Small intestine (tissue), 7 donors: ENCODE measurements at regions not wholly inside any gene's neighbourhood (a gene's known extent, or its start where the extent isn't known, plus 50 kb on each side); places are given as distances from the start of the nearest gene placed in this dataset.
"Not testable (repeated sequence)": the region's sequence is repeated elsewhere in the genome, so short reads cannot be mapped to it uniquely, and the experiment has no call there.

Experiments used
- DNase-seq, 2 donors: peaks; one replicate each; pipeline versions ENCODE4 v3.0.0 to v3.0.0-alpha.2; 2013
- FAIRE-seq: peaks from 2 replicates; lab custom pipeline; 2012; peaks lifted over from hg19 to GRCh38; lab: Jason Lieb, UNC
- H3K27ac ChIP-seq, 3 donors: one replicate each; pipeline ENCODE4 v1.5.1; 2013; ENCODE audit warnings: low read length in 2 of 3, mild to moderate bottlenecking in 2 of 3, control low read depth in 1 of 3, inconsistent platforms in 1 of 3, low read depth in 1 of 3, moderate library complexity in 1 of 3
- H3K27me3 ChIP-seq, 3 donors: one replicate each; pipeline ENCODE4 v1.6.1; 2013; ENCODE audit warnings: low read length in 3 of 3, inconsistent platforms in 1 of 3; ENCODE audit not compliant: control insufficient read depth in 3 of 3, insufficient read depth in 3 of 3
- H3K36me3 ChIP-seq, 3 donors: one replicate each; pipeline ENCODE4 v1.6.1; 2013; ENCODE audit warnings: low read length in 3 of 3, inconsistent platforms in 1 of 3, low read depth in 1 of 3, mild to moderate bottlenecking in 1 of 3, moderate library complexity in 1 of 3; ENCODE audit not compliant: control insufficient read depth in 3 of 3, insufficient read depth in 2 of 3
- H3K4me1 ChIP-seq, 3 donors: one replicate each; pipeline ENCODE4 v1.6.1; 2013; ENCODE audit warnings: low read length in 2 of 3, inconsistent platforms in 1 of 3, low read depth in 1 of 3, mild to moderate bottlenecking in 1 of 3, moderate library complexity in 1 of 3; ENCODE audit not compliant: control insufficient read depth in 3 of 3, insufficient read depth in 2 of 3
- H3K4me3 ChIP-seq, 3 donors: one replicate each; pipeline ENCODE4 v1.5.1; 2013; ENCODE audit warnings: low read length in 3 of 3, control low read depth in 1 of 3, inconsistent platforms in 1 of 3, low read depth in 1 of 3, mild to moderate bottlenecking in 1 of 3, moderate library complexity in 1 of 3
- H3K9me3 ChIP-seq, 2 donors: one replicate each; pipeline ENCODE4 v1.6.1; 2013; ENCODE audit warnings: low read depth in 1 of 2, low read length in 1 of 2; ENCODE audit not compliant: control insufficient read depth in 2 of 2, insufficient read depth in 1 of 2
- WGBS, 3 donors: extraction: QIAGEN DNeasy Blood & Tissue Kit; methylation state at CpG; one replicate each; pipeline ENCODE4 v1.1.7; 2013; 5-methylcytosine and 5-hydroxymethylcytosine counted together
- donor health status: healthy with polysubstance abuse.
- donor health status: control.
- donor health status: control.
- donor health status: Bipolar disorder and iron deficiency.
- donor health status: healthy.

- no peaks in the 10 kb centered on the region for H3K36me3 ChIP-seq
- DNase-seq (no peak), FAIRE-seq (no peak)
- 15 to 38% (median 34%) methylated on average over 6 of the region's 6 CpGs for WGBS, 3 donors
- H3K27ac ChIP-seq = no peak overlapping the region
- no peaks in the 10 kb centered on the region for H3K4me1 ChIP-seq
- peaks cover 0 to 2% (median 0%) of the 10 kb centered on the region in 3 donors for H3K27me3 ChIP-seq
- no peak overlapping the region for H3K4me3 ChIP-seq
- no peaks in the 10 kb centered on the region for H3K9me3 ChIP-seq
Measured at GRCh38 chr1:30226648-30227047, 496.7 kb downstream of the MATN1 start.

DNA sequence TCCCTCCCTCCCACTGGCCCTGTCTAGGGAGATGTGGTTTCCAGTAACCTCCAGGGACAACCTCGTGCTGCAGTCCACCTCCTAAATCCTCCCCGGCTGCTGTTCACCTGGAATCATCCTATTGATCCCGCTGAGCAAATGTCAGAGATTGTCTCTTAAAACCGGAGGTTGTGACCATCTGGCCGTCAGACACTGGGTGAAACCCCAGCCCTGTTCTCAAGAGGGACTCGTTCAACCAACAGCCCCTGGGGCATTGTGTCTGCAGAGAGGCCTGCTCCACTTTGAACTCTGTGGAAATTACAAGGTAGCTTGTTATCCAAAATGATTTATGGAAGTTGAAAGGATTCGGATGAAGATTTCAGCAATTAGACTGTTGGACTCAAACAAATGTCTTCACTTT is 498.0 kb downstream of the MATN1 start:
- Histone ChIP-seq H3K27ac (no peak overlapping the region), H3K27me3 (peaks cover 0 to 2% (median 0%) of the 10 kb centered on the region in 3 donors), H3K4me1 (no peaks in the 10 kb centered on the region), H3K9me3 (no peaks in the 10 kb centered on the region), H3K36me3 (no peaks in the 10 kb centered on the region), H3K4me3 (no peak overlapping the region)
- 60 to 67% (median 64%) methylated on average over 7 of the region's 7 CpGs for WGBS, 3 donors
- FAIRE-seq = no peak
- DNase-seq = no peak

- WGBS, 3 donors = 70 to 79% (median 75%) methylated on average over 4 of the region's 4 CpGs
- Histone ChIP-seq H3K9me3 (no peaks in the 10 kb centered on the region), H3K4me3 (no peak overlapping the region), H3K27me3 (no peaks in the 10 kb centered on the region), H3K27ac (no peak overlapping the region), H3K4me1 (no peaks in the 10 kb centered on the region), H3K36me3 (no peaks in the 10 kb centered on the region)
- FAIRE-seq (no peak), DNase-seq (no peak)
Measured at GRCh38 chr1:30219675-30220074, 503.7 kb downstream of the MATN1 start.

DNA sequence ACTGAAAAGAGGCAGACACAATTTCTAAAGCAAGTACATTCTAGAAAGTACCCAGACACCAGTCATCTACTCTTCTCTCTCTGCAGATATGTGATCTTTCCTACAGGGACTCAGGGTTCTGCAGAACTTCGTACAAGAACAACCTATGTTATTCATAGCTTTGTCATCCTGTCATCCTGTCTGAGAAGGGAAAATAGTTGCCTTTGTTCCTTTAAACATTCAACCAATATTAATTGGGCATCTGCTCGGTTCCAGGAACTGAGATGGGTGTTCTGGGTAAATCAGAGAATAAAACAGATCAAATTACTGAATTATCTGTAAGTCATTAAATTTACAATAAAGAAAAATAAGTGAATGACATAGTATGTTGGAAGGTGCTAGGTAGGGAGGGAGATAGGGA is 504.9 kb downstream of the MATN1 start:
- 26 to 46% (median 30%) methylated on average over 2 of the region's 2 CpGs for WGBS, 3 donors
- no peak for DNase-seq
- Histone ChIP-seq H3K36me3 (no peaks in the 10 kb centered on the region), H3K27ac (no peak overlapping the region), H3K27me3 (no peaks in the 10 kb centered on the region), H3K4me1 (no peaks in the 10 kb centered on the region), H3K9me3 (no peaks in the 10 kb centered on the region), H3K4me3 (no peak overlapping the region)
- no peak for FAIRE-seq

- DNase-seq = no peak
- Histone ChIP-seq H3K36me3 (no peaks in the 10 kb centered on the region), H3K27me3 (peaks cover 0 to 2% (median 0%) of the 10 kb centered on the region in 3 donors), H3K27ac (no peak overlapping the region), H3K4me3 (no peak overlapping the region), H3K9me3 (no peaks in the 10 kb centered on the region), H3K4me1 (no peaks in the 10 kb centered on the region)
- no peak for FAIRE-seq
- WGBS, 3 donors = 84 to 95% (median 93%) methylated on average over 7 of the region's 7 CpGs
Measured at GRCh38 chr1:30216602-30217001, 506.8 kb downstream of the MATN1 start.

GRCh38 chr1:30213936-30214335 is 509.4 kb downstream of the MATN1 start:
- FAIRE-seq (no peak), DNase-seq (no peak)
- no peaks in the 10 kb centered on the region for H3K9me3 ChIP-seq
- no peak overlapping the region for H3K27ac ChIP-seq
- H3K4me1 ChIP-seq = no peaks in the 10 kb centered on the region
- no peak overlapping the region for H3K4me3 ChIP-seq
- H3K36me3 ChIP-seq = no peaks in the 10 kb centered on the region
- WGBS, 3 donors = 75 to 83% (median 79%) methylated on average over 7 of the region's 7 CpGs
- peaks cover 0 to 2% (median 0%) of the 10 kb centered on the region in 3 donors for H3K27me3 ChIP-seq

GRCh38 chr1:30207962-30208361 is 515.4 kb downstream of the MATN1 start:
- H3K27me3 ChIP-seq, H3K9me3 ChIP-seq, H3K36me3 ChIP-seq, H3K27ac ChIP-seq, H3K4me1 ChIP-seq, H3K4me3 ChIP-seq, DNase-seq, FAIRE-seq: not testable (repeated sequence)
- WGBS, 3 donors = 69 to 77% (median 71%) methylated on average over 1 of the region's 1 CpG

- 87 to 89% (median 87%) methylated on average over 5 of the region's 5 CpGs for WGBS, 3 donors
- FAIRE-seq = not testable (repeated sequence)
Measured at GRCh38 chr1:30206631-30207030, 516.8 kb downstream of the MATN1 start.

DNA sequence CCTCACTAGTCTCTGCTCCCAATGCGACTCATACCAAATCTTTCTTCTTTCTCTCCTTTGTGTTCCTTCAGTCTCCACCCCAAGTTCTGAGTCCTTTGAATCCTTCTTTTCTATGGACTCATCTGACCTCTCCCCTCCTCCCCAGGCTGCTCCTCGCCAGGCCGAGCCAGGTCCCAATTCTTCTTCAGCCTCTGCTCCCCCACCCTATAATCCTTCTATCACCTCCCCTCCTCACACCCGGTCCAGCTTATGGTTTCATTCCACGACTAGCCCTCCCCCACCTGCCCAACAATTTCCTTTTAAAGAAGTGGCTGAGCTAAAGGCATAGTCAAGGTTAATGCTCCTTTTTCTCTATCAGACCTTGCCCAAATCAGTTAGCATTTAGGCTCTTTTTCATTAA is 518.5 kb downstream of the MATN1 start:
- H3K4me1 ChIP-seq, FAIRE-seq, H3K36me3 ChIP-seq, H3K27me3 ChIP-seq, H3K4me3 ChIP-seq, H3K9me3 ChIP-seq, H3K27ac ChIP-seq, DNase-seq: not testable (repeated sequence)
- 60 to 69% (median 62%) methylated on average over 5 of the region's 5 CpGs for WGBS, 3 donors

More at GRCh38 chr1:30206631-30207030, 516.8 kb downstream of the MATN1 start:
- not testable (repeated sequence) for H3K36me3 ChIP-seq, H3K4me3 ChIP-seq, H3K27ac ChIP-seq, DNase-seq, H3K9me3 ChIP-seq, H3K4me1 ChIP-seq, H3K27me3 ChIP-seq
